MCF 10A (cell line): ENCODE measurements at regions not wholly inside any gene's neighbourhood (a gene's known extent, or its start where the extent isn't known, plus 50 kb on each side); places are given as distances from the start of the nearest gene placed in this dataset.
"Not testable (repeated sequence)": the region's sequence is repeated elsewhere in the genome, so short reads cannot be mapped to it uniquely, and the experiment has no call there.

Source experiments
- BruUV-seq: library from RNA; stranded (reverse); fragments of 400-500 nt; replicated peaks from 2 replicates; lab custom pipeline; 2021; lab: Mats Ljungman, UMichigan
- CTCF ChIA-PET: fragments of 300-600 bp; sonication (Branson Sonifier 250); formaldehyde crosslinking; extraction: SDS; loops from one replicate; lab custom pipeline; 2021; ENCODE audit warnings: antibody characterized with exemption, inconsistent platforms; lab: Yijun Ruan, JAX
- POLR2A ChIA-PET: fragments of 300-600, 350-650 bp; sonication (Branson Sonifier 250); formaldehyde crosslinking; extraction: SDS; loops from one replicate; lab custom pipeline; 2020; ENCODE audit warnings: antibody characterized with exemption, inconsistent platforms; lab: Yijun Ruan, JAX
- DNase-seq: peaks from one replicate; pipeline ENCODE4 v3.0.0-alpha.2; 2018; ENCODE audit not compliant: unreplicated experiment
- H3K27ac Mint-ChIP-seq: one replicate; pipeline ENCODE4 v1.8.0; 2022; ENCODE audit warnings: mild to moderate bottlenecking, low read depth, mixed read lengths; ENCODE audit not compliant: unreplicated experiment
- H3K27me3 Mint-ChIP-seq: one replicate; pipeline ENCODE4 v1.8.0; 2022; ENCODE audit warnings: mixed read lengths; ENCODE audit not compliant: insufficient read depth, unreplicated experiment
- H3K36me3 Mint-ChIP-seq: one replicate; pipeline ENCODE4 v1.8.0; 2022; ENCODE audit warnings: mild to moderate bottlenecking, moderate library complexity, mixed read lengths; ENCODE audit not compliant: insufficient read depth, unreplicated experiment
- H3K4me1 Mint-ChIP-seq: one replicate; pipeline ENCODE4 v1.8.0; 2022; ENCODE audit warnings: mixed read lengths; ENCODE audit not compliant: insufficient read depth, unreplicated experiment
- H3K4me3 Mint-ChIP-seq: one replicate; pipeline ENCODE4 v1.8.0; 2022; ENCODE audit warnings: mild to moderate bottlenecking, moderate library complexity, mixed read lengths; ENCODE audit not compliant: unreplicated experiment
- H3K9me3 Mint-ChIP-seq: one replicate; pipeline ENCODE4 v1.8.0; 2022; ENCODE audit warnings: mixed read lengths; ENCODE audit not compliant: unreplicated experiment
- CTCF ChIP-seq: fragments of 200-600 bp; IDR thresholded peaks from one replicate; pipeline ENCODE4 v1.8.0; 2022; ENCODE audit warnings: antibody characterized with exemption, mild to moderate bottlenecking; ENCODE audit not compliant: unreplicated experiment
- intact Hi-C: fragments of 100-400 bp; cut with micrococcal nuclease; formaldehyde crosslinking; loops from 2 replicates; pipeline ENCODE4 v1.14.1; 2022

- peaks cover 13% of the 10 kb centered on the region for H3K4me1 Mint-ChIP-seq
- intact Hi-C loops: no loop called here
- no TSS peak for BruUV-seq
- no peaks in the 10 kb centered on the region for H3K27me3 Mint-ChIP-seq
- H3K36me3 Mint-ChIP-seq: no peaks in the 10 kb centered on the region
- DNase-seq: no peak
- TF ChIP-seq CTCF: no peak
- ChIA-PET CTCF (interaction anchor here (0.6 to 0.8 kb wide), 3 partner anchors 13 to 104 kb away, joined by 3 read pairs; no protein-coding TSS in a partner anchor), POLR2A (no interaction called here)
- no peak overlapping the region for H3K27ac Mint-ChIP-seq
- H3K4me3 Mint-ChIP-seq: no peak overlapping the region
- no peaks in the 10 kb centered on the region for H3K9me3 Mint-ChIP-seq
Measured at GRCh38 chr3:78511840-78512239, 1256.0 kb downstream of the ROBO1 start.

GRCh38 chr3:78512786-78513185, 1255.0 kb downstream of the ROBO1 start:
- DNase-seq, POLR2A ChIA-PET: not testable (repeated sequence)

GRCh38 chr3:78516437-78516836, 1251.4 kb downstream of the ROBO1 start:
- no peaks in the 10 kb centered on the region for H3K36me3 Mint-ChIP-seq
- H3K4me1 Mint-ChIP-seq: no peaks in the 10 kb centered on the region
- no peak for TF ChIP-seq CTCF
- H3K27ac Mint-ChIP-seq: no peak overlapping the region
- no peak for DNase-seq
- CTCF ChIA-PET: no interaction called here
- POLR2A ChIA-PET: interaction anchor here (0.9 kb wide), 1 partner anchor 36 kb away, joined by 3 read pairs; no protein-coding TSS in a partner anchor
- H3K27me3 Mint-ChIP-seq: no peaks in the 10 kb centered on the region
- no peak overlapping the region for H3K4me3 Mint-ChIP-seq
- no TSS peak for BruUV-seq
- no peaks in the 10 kb centered on the region for H3K9me3 Mint-ChIP-seq
- intact Hi-C loops: no loop called here

More at GRCh38 chr3:78512786-78513185, 1255.0 kb downstream of the ROBO1 start:
- H3K27me3 Mint-ChIP-seq, H3K36me3 Mint-ChIP-seq, H3K4me3 Mint-ChIP-seq, H3K9me3 Mint-ChIP-seq, intact Hi-C loops, H3K4me1 Mint-ChIP-seq, BruUV-seq, H3K27ac Mint-ChIP-seq: not testable (repeated sequence)
- CTCF ChIA-PET: interaction anchor here (0.5 kb wide), 1 partner anchor 47 kb away, joined by 3 read pairs; no protein-coding TSS in a partner anchor

- H3K4me3 Mint-ChIP-seq: no peak overlapping the region
Measured at GRCh38 chr3:78516937-78517336, 1250.9 kb downstream of the ROBO1 start.

More at GRCh38 chr3:78516937-78517336, 1250.9 kb downstream of the ROBO1 start:
- Mint-ChIP-seq H3K36me3 (no peaks in the 10 kb centered on the region), H3K27me3 (no peaks in the 10 kb centered on the region), H3K9me3 (no peaks in the 10 kb centered on the region), H3K27ac (no peak overlapping the region), H3K4me1 (no peaks in the 10 kb centered on the region)
- intact Hi-C loops: no loop called here
- no TSS peak for BruUV-seq
- CTCF ChIA-PET: no interaction called here
- TF ChIP-seq CTCF: no peak
- DNase-seq: no peak
- POLR2A ChIA-PET: interaction anchor here (0.6 to 0.9 kb wide), 2 partner anchors 36 to 408 kb away, joined by 3 read pairs; no protein-coding TSS in a partner anchor
